ENCODE measurements at regions not wholly inside any gene's neighbourhood (a gene's known extent, or its start where the extent isn't known, plus 50 kb on each side); places are given as distances from the start of the nearest gene placed in this dataset.

DNA sequence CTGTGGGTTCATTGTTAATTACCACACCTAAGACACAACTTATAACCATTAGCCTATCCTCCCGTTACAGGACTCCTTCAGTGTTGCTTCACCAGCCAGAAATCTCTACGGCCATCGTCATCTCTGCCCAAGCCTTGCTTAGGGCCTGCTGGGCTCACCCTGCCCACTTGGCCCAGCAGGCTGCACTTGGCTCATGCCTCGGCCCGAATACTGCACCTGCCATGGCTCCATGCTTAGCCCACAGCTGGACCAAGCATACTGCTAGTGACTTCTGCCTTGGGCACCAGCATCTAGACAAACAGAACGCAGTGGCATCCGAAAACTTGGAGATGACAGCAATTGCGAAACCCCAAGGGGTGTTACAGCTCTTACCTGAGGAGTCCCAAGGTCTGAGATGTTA lies 2336.0 kb upstream of the ACO1 start:
- H3K9me1 ChIP-seq (replicated peaks; ENCODE audit: control insufficient read depth, extremely low read depth, insufficient read depth, low read length): no peaks in the 10 kb centered on the region
- H3K9ac ChIP-seq (replicated peaks; ENCODE audit: extremely low read depth, insufficient read depth, low read length): no peak overlapping the region
- intact Hi-C loops (cut with micrococcal nuclease): no loop called here
- H3K27me3 ChIP-seq (ENCODE audit: control insufficient read depth in 2 of 2, insufficient read depth in 2 of 2, low read length in 2 of 2): no peaks in the 10 kb centered on the region
- ChIA-PET POLR2A (no interaction called here), CTCF (no interaction called here)
- H3K4me1 ChIP-seq (ENCODE audit: control insufficient read depth, extremely low read depth, insufficient read depth, low read length): no peaks in the 10 kb centered on the region
- no peaks in the 10 kb centered on the region for H3K79me2 ChIP-seq (ENCODE audit: control insufficient read depth, insufficient read depth, low read length)
- no peak overlapping the region for H3K27ac ChIP-seq (ENCODE audit: insufficient read depth, low read depth, low read length)
- no TSS peak for BruUV-seq (replicated peaks)
- FAIRE-seq (no peak), DNase-seq (ENCODE audit: low read depth, low spot score) (no peak)
- TF ChIP-seq POLR2A (IDR thresholded peaks at IDR 0.05; ENCODE audit: low read depth, low read length): no peak
- no peak for TF ChIP-seq EZH2 (IDR thresholded peaks at IDR 0.05; ENCODE audit: borderline replicate concordance, low read depth, low read length, severe bottlenecking)
- no peak for TF ChIP-seq MYC (IDR thresholded peaks at IDR 0.05; ENCODE audit: low read depth, low read length)
- TF ChIP-seq, protein P1, sequence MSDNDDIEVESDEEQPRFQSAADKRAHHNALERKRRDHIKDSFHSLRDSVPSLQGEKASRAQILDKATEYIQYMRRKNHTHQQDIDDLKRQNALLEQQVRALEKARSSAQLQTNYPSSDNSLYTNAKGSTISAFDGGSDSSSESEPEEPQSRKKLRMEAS (IDR thresholded peaks at IDR 0.05; ENCODE audit: insufficient read depth, insufficient read length): no peak
- no peak for TF ChIP-seq GATA2 (IDR thresholded peaks at IDR 0.05; ENCODE audit: insufficient read depth, insufficient read length, low read depth, low read length)
- no peak for TF ChIP-seq FOS (IDR thresholded peaks at IDR 0.05; ENCODE audit: borderline replicate concordance, insufficient read depth, low read length)
- TF ChIP-seq, protein P2, sequence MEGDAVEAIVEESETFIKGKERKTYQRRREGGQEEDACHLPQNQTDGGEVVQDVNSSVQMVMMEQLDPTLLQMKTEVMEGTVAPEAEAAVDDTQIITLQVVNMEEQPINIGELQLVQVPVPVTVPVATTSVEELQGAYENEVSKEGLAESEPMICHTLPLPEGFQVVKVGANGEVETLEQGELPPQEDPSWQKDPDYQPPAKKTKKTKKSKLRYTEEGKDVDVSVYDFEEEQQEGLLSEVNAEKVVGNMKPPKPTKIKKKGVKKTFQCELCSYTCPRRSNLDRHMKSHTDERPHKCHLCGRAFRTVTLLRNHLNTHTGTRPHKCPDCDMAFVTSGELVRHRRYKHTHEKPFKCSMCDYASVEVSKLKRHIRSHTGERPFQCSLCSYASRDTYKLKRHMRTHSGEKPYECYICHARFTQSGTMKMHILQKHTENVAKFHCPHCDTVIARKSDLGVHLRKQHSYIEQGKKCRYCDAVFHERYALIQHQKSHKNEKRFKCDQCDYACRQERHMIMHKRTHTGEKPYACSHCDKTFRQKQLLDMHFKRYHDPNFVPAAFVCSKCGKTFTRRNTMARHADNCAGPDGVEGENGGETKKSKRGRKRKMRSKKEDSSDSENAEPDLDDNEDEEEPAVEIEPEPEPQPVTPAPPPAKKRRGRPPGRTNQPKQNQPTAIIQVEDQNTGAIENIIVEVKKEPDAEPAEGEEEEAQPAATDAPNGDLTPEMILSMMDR (IDR thresholded peaks at IDR 0.05; ENCODE audit: extremely low read depth in 1 of 2, insufficient read depth in 1 of 2, low read depth in 1 of 2, low read length in 2 of 2): no peak
- no peak for TF ChIP-seq POLR2AphosphoS5 (IDR thresholded peaks at IDR 0.05; ENCODE audit: insufficient read depth, low read depth, low read length)
- TF ChIP-seq JUN (IDR thresholded peaks at IDR 0.05; ENCODE audit: borderline replicate concordance, insufficient read depth, insufficient read length, low read depth): no peak
- no peaks in the 10 kb centered on the region for H4K20me1 ChIP-seq (replicated peaks; ENCODE audit: control insufficient read depth, extremely low read depth, insufficient read depth, low read length)
- H3K36me3 ChIP-seq (ENCODE audit: control insufficient read depth in 2 of 2, extremely low read depth in 1 of 2, insufficient read depth in 2 of 2, low read length in 2 of 2): no peaks in the 10 kb centered on the region
- no peak overlapping the region for H2AFZ ChIP-seq (ENCODE audit: low read depth, low read length)
- dilution Hi-C loops (cut with MboI; ENCODE audit: extremely low pct_ligation_motif_present, low sequenced_read_pairs): no loop called here
- no peak overlapping the region for H3K4me2 ChIP-seq (ENCODE audit: insufficient read depth, low read length)
- no peak overlapping the region for H3K4me3 ChIP-seq (replicated peaks in 1 of 3; ENCODE audit: insufficient read depth in 1 of 3, low read depth in 1 of 3, low read length in 3 of 3)
- no peaks in the 10 kb centered on the region for H3K9me3 ChIP-seq (replicated peaks; ENCODE audit: control insufficient read depth, insufficient read depth, low read length)
